HL-60 (cell line): ENCODE measurements at regions not wholly inside any gene's neighbourhood (a gene's known extent, or its start where the extent isn't known, plus 50 kb on each side); places are given as distances from the start of the nearest gene placed in this dataset.

Source experiments
- DNase-seq, 2 experiments: peaks; one replicate each; pipeline ENCODE4 v3.0.0-alpha.2; 2010 to 2020; ENCODE audit warnings: low read depth in 1 of 2, low spot score in 1 of 2
- H3K27ac ChIP-seq: fragments of 250-450 bp; sonication (Bioruptor Pico); replicated peaks from 2 replicates; pipeline ENCODE4 v1.5.1; 2020; ENCODE audit warnings: mild to moderate bottlenecking, moderate library complexity
- H3K27me3 ChIP-seq: fragments of 250-450 bp; sonication (Bioruptor Pico); 2 replicates; pipeline ENCODE4 v1.5.1; 2021; ENCODE audit warnings: mild to moderate bottlenecking, moderate library complexity; ENCODE audit not compliant: insufficient read depth, poor library complexity, severe bottlenecking
- H3K4me3 ChIP-seq: replicated peaks from 2 replicates; pipeline ENCODE4 v1.5.1; 2011; ENCODE audit warnings: mild to moderate bottlenecking, control low read depth, low read length; ENCODE audit not compliant: insufficient read depth
- CTCF ChIP-seq: IDR thresholded peaks from one replicate; pipeline ENCODE4 v1.5.1; 2011; ENCODE audit warnings: low read length, control low read depth, inconsistent platforms; ENCODE audit not compliant: insufficient read depth
- GABPA ChIP-seq: IDR thresholded peaks from 2 replicates; pipeline ENCODE4 v1.6.1; 2012; ENCODE audit warnings: low read depth
- POLR2AphosphoS5 ChIP-seq: IDR thresholded peaks from 2 replicates; pipeline ENCODE4 v1.6.1; 2012; ENCODE audit warnings: low read depth
- SPI1 ChIP-seq: IDR thresholded peaks from 2 replicates; pipeline ENCODE4 v1.6.1; 2012; ENCODE audit warnings: low read depth, mild to moderate bottlenecking, borderline replicate concordance
- TF ChIP-seq, protein P1 (sequence below): IDR thresholded peaks from 2 replicates; pipeline ENCODE4 v1.6.1; 2012; ENCODE audit warnings: low read depth; ENCODE audit not compliant: insufficient replicate concordance

DNA sequence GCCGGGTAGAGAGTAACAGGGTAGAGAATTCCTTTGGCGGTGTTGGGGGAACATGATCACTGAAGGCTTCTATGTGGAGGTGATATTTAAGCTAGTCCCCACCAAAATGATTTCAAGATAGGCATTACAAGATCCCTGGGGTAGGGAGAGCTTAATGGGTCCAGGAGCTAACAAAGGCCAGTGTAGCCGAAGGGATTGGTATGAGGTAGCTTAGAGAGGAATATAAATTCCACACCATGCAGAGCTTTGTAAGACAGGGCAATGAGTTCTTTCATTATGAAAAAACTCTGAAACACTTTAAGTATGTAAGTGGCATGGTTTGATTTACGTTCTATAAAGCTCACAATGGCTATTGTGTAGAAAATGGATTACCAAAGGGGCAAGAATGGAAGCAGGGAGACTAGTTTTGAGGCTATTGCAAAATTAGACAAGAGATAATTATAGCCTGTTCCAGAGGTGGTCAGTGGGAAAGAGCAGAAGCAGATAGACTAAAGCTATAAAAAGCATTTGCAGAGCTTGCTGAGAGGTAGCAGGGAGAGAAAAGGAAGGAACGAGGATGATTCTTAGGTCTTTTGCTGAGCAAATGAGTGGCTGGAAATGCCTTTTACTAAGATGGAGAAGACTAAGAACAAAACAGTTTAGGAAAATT, 119.7 kb upstream of the SLC25A13 start:
- no peak overlapping the region for H3K27ac ChIP-seq
- no peak for DNase-seq
- no peaks in the 10 kb centered on the region for H3K27me3 ChIP-seq
- TF ChIP-seq GABPA (no peak), SPI1 (no peak), CTCF (no peak), POLR2AphosphoS5 (no peak)
- H3K4me3 ChIP-seq: no peak overlapping the region

DNA sequence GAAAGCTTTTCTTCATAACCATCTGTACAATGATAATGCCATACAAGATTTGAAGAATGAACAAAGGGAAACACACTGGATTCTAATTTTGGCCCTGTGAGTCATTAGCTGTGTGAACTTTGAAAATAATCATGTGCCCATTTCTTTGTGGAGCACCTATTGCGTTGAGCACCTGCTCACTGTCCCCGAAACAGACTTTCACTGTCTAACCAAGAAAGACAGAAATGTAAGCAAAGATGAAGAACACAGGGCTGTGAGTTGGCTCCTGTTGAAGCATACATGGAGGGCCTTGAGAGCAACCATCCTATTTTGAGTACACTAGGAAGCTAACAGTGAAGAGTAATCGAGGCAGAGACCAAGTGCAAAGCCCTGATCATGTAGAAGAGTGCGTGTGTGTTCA, 118.4 kb upstream of the SLC25A13 start:
- Histone ChIP-seq H3K4me3 (no peak overlapping the region), H3K27me3 (no peaks in the 10 kb centered on the region), H3K27ac (no peak overlapping the region)
- no peak for TF ChIP-seq POLR2AphosphoS5
- TF ChIP-seq, protein P1, sequence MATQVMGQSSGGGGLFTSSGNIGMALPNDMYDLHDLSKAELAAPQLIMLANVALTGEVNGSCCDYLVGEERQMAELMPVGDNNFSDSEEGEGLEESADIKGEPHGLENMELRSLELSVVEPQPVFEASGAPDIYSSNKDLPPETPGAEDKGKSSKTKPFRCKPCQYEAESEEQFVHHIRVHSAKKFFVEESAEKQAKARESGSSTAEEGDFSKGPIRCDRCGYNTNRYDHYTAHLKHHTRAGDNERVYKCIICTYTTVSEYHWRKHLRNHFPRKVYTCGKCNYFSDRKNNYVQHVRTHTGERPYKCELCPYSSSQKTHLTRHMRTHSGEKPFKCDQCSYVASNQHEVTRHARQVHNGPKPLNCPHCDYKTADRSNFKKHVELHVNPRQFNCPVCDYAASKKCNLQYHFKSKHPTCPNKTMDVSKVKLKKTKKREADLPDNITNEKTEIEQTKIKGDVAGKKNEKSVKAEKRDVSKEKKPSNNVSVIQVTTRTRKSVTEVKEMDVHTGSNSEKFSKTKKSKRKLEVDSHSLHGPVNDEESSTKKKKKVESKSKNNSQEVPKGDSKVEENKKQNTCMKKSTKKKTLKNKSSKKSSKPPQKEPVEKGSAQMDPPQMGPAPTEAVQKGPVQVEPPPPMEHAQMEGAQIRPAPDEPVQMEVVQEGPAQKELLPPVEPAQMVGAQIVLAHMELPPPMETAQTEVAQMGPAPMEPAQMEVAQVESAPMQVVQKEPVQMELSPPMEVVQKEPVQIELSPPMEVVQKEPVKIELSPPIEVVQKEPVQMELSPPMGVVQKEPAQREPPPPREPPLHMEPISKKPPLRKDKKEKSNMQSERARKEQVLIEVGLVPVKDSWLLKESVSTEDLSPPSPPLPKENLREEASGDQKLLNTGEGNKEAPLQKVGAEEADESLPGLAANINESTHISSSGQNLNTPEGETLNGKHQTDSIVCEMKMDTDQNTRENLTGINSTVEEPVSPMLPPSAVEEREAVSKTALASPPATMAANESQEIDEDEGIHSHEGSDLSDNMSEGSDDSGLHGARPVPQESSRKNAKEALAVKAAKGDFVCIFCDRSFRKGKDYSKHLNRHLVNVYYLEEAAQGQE: no peak
- TF ChIP-seq GABPA: no peak
- TF ChIP-seq SPI1: no peak
- no peak for TF ChIP-seq CTCF
- no peak for DNase-seq

- H3K4me3 ChIP-seq: no peak overlapping the region
- TF ChIP-seq GABPA (no peak), POLR2AphosphoS5 (no peak), CTCF (no peak), SPI1 (no peak)
- TF ChIP-seq, protein P1: no peak
- H3K27ac ChIP-seq: no peak overlapping the region
- DNase-seq: no peak
- no peaks in the 10 kb centered on the region for H3K27me3 ChIP-seq
These were observed 115.0 kb upstream of the SLC25A13 start for GRCh38 chr7:96436880-96437279.

DNA sequence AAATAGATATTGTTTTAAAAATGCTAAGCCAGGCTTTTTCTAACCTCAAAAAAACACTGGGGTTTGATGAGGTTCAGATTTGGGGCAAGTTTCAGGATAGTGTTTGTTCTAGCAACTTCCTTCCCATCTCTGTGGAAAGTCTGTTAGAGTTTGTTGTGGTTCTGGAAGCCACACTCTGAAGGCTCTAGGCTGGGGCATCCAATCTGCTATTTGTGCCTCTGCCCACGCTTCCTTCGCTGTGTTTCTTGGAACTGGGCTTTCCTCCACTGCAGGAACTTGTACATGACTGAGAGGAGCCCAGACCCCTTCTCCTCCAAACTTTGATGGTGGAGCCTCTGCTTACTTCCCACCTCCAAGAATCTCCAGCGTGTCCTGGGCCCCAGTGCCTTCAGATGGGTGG, 108.5 kb upstream of the SLC25A13 start:
- TF ChIP-seq SPI1 (no peak), CTCF (no peak), GABPA (no peak), POLR2AphosphoS5 (no peak)
- TF ChIP-seq, protein P1: no peak
- DNase-seq: no peak
- no peaks in the 10 kb centered on the region for H3K27me3 ChIP-seq

More for the DNA sequence above, 108.5 kb upstream of the SLC25A13 start:
- no peak overlapping the region for H3K27ac ChIP-seq
- H3K4me3 ChIP-seq: no peak overlapping the region
